Mesendoderm (in vitro differentiated cells): ENCODE measurements at regions not wholly inside any gene's neighbourhood (a gene's known extent, or its start where the extent isn't known, plus 50 kb on each side); places are given as distances from the start of the nearest gene placed in this dataset.

Source experiments
- DNase-seq: peaks from one replicate; pipeline ENCODE4 v3.0.0; 2013
- H2AK5ac ChIP-seq: 2 replicates; pipeline ENCODE4 v1.6.1; 2013; ENCODE audit warnings: low read length, inconsistent platforms
- H2BK120ac ChIP-seq: 2 replicates; pipeline ENCODE4 v1.6.1; 2013; ENCODE audit warnings: low read depth, mild to moderate bottlenecking, low read length, moderate library complexity, mixed read lengths
- H2BK15ac ChIP-seq: replicated peaks from 2 replicates; pipeline ENCODE4 v1.6.1; 2013; ENCODE audit warnings: low read depth, mild to moderate bottlenecking, moderate library complexity
- H2BK5ac ChIP-seq: 2 replicates; pipeline ENCODE4 v1.6.1; 2013; ENCODE audit warnings: low read length, inconsistent platforms
- H3K18ac ChIP-seq: 2 replicates; pipeline ENCODE4 v1.6.1; 2013; ENCODE audit warnings: mild to moderate bottlenecking, low read length, mixed read lengths
- H3K23ac ChIP-seq: one replicate; pipeline ENCODE4 v1.6.1; 2013; ENCODE audit warnings: low read length
- H3K27ac ChIP-seq: 2 replicates; pipeline ENCODE4 v1.5.1; 2013; ENCODE audit warnings: low read depth, mild to moderate bottlenecking, inconsistent platforms, low read length, moderate library complexity
- H3K27me3 ChIP-seq: 2 replicates; pipeline ENCODE4 v1.6.1; 2013; ENCODE audit warnings: low read length, control low read depth, mild to moderate bottlenecking, inconsistent platforms; ENCODE audit not compliant: insufficient read depth, poor library complexity
- H3K36me3 ChIP-seq: 2 replicates; pipeline ENCODE4 v1.6.1; 2013; ENCODE audit warnings: low read length, inconsistent platforms; ENCODE audit not compliant: control insufficient read depth, insufficient read depth
- H3K4ac ChIP-seq: one replicate; pipeline ENCODE4 v1.6.1; 2013; ENCODE audit warnings: low read depth, mild to moderate bottlenecking, low read length, moderate library complexity
- H3K4me1 ChIP-seq: 2 replicates; pipeline ENCODE4 v1.6.1; 2013; ENCODE audit warnings: low read depth, low read length, inconsistent platforms; ENCODE audit not compliant: control insufficient read depth
- H3K4me2 ChIP-seq: 2 replicates; pipeline ENCODE4 v1.6.1; 2013; ENCODE audit warnings: low read length
- H3K4me3 ChIP-seq: 2 replicates; pipeline ENCODE4 v1.5.1; 2013; ENCODE audit warnings: mild to moderate bottlenecking, low read length
- H3K56ac ChIP-seq: one replicate; pipeline ENCODE4 v1.6.1; 2013; ENCODE audit warnings: low read length
- H3K79me1 ChIP-seq: 2 replicates; pipeline ENCODE4 v1.6.1; 2013; ENCODE audit warnings: low read length, inconsistent platforms
- H3K79me2 ChIP-seq: 2 replicates; pipeline ENCODE4 v1.6.1; 2013; ENCODE audit warnings: mild to moderate bottlenecking, low read length; ENCODE audit not compliant: control insufficient read depth, insufficient read depth
- H3K9ac ChIP-seq: 2 replicates; pipeline ENCODE4 v1.6.1; 2013; ENCODE audit warnings: low read length, inconsistent platforms
- H4K5ac ChIP-seq: one replicate; pipeline ENCODE4 v1.6.1; 2013; ENCODE audit warnings: low read length
- H4K8ac ChIP-seq: one replicate; pipeline ENCODE4 v1.6.1; 2013; ENCODE audit warnings: low read depth, mild to moderate bottlenecking, control low read depth, low read length, moderate library complexity
- WGBS: extraction: QIAGEN DNeasy Blood & Tissue Kit; methylation state at CpG from one replicate; pipeline ENCODE4 v1.1.7; 2013; ENCODE audit warnings: low lambda C conversion rate, missing lambda C conversion rate; ENCODE audit not compliant: insufficient coverage; ENCODE audit errors: extremely low coverage; 5-methylcytosine and 5-hydroxymethylcytosine counted together

GRCh38 chr15:24733659-24734058 is 58.1 kb downstream of the NPAP1 start:
- H3K27me3 ChIP-seq, result no peaks in the 10 kb centered on the region
- H3K4me3 ChIP-seq, result no peak overlapping the region
- H3K79me1 ChIP-seq, result no peaks in the 10 kb centered on the region
- no peaks in the 10 kb centered on the region for H3K36me3 ChIP-seq
- DNase-seq, result no peak
- no CpG with 5 or more reads among the region's 2 CpGs for WGBS
- H2AK5ac ChIP-seq, result no peak overlapping the region
- H3K27ac ChIP-seq, result no peak overlapping the region
- no peaks in the 10 kb centered on the region for H3K79me2 ChIP-seq
- no peak overlapping the region for H3K18ac ChIP-seq
- H3K9ac ChIP-seq, result no peak overlapping the region
- no peak overlapping the region for H2BK120ac ChIP-seq
- no peak overlapping the region for H3K23ac ChIP-seq
- no peak overlapping the region for H4K8ac ChIP-seq
- no peak overlapping the region for H3K4ac ChIP-seq
- no peak overlapping the region for H2BK15ac ChIP-seq
- no peak overlapping the region for H2BK5ac ChIP-seq
- no peak overlapping the region for H3K56ac ChIP-seq
- H4K5ac ChIP-seq, result no peak overlapping the region
- H3K4me2 ChIP-seq, result no peak overlapping the region
- no peaks in the 10 kb centered on the region for H3K4me1 ChIP-seq

GRCh38 chr15:24734396-24734795 is 58.8 kb downstream of the NPAP1 start:
- no peaks in the 10 kb centered on the region for H3K79me2 ChIP-seq
- no peak overlapping the region for H3K18ac ChIP-seq
- H2BK120ac ChIP-seq, result no peak overlapping the region
- WGBS, result no CpG with 5 or more reads among the region's 1 CpG
- H2AK5ac ChIP-seq, result no peak overlapping the region
- no peak overlapping the region for H3K27ac ChIP-seq
- no peak overlapping the region for H2BK15ac ChIP-seq
- H3K4me1 ChIP-seq, result no peaks in the 10 kb centered on the region
- no peaks in the 10 kb centered on the region for H3K27me3 ChIP-seq
- no peak overlapping the region for H4K8ac ChIP-seq
- H2BK5ac ChIP-seq, result no peak overlapping the region
- no peak overlapping the region for H4K5ac ChIP-seq
- H3K9ac ChIP-seq, result no peak overlapping the region
- no peak overlapping the region for H3K4ac ChIP-seq
- no peak overlapping the region for H3K56ac ChIP-seq
- H3K36me3 ChIP-seq, result no peaks in the 10 kb centered on the region
- no peak overlapping the region for H3K4me2 ChIP-seq
- no peak for DNase-seq
- H3K4me3 ChIP-seq, result no peak overlapping the region
- H3K79me1 ChIP-seq, result no peaks in the 10 kb centered on the region
- no peak overlapping the region for H3K23ac ChIP-seq

GRCh38 chr15:24745290-24745689 is 69.7 kb downstream of the NPAP1 start:
- H3K4me1 ChIP-seq, result no peaks in the 10 kb centered on the region
- no peak overlapping the region for H3K56ac ChIP-seq
- no peak overlapping the region for H2BK120ac ChIP-seq
- no peak overlapping the region for H3K27ac ChIP-seq
- H3K4ac ChIP-seq, result no peak overlapping the region
- H3K79me2 ChIP-seq, result no peaks in the 10 kb centered on the region
- no peak overlapping the region for H3K9ac ChIP-seq
- no peak overlapping the region for H4K8ac ChIP-seq
- H3K36me3 ChIP-seq, result no peaks in the 10 kb centered on the region
- H2BK15ac ChIP-seq, result no peak overlapping the region
- no peak overlapping the region for H3K18ac ChIP-seq
- no peaks in the 10 kb centered on the region for H3K79me1 ChIP-seq
- no peak overlapping the region for H2BK5ac ChIP-seq
- peak; percentile 28 for DNase-seq
- no peak overlapping the region for H3K4me3 ChIP-seq
- H3K4me2 ChIP-seq, result no peak overlapping the region
- H3K23ac ChIP-seq, result no peak overlapping the region
- no peak overlapping the region for H4K5ac ChIP-seq
- H3K27me3 ChIP-seq, result no peaks in the 10 kb centered on the region
- no peak overlapping the region for H2AK5ac ChIP-seq

GRCh38 chr15:24746094-24746493 is 70.5 kb downstream of the NPAP1 start:
- Histone ChIP-seq H4K5ac (no peak overlapping the region), H2BK120ac (no peak overlapping the region), H3K36me3 (no peaks in the 10 kb centered on the region), H3K79me2 (no peaks in the 10 kb centered on the region), H3K4me1 (no peaks in the 10 kb centered on the region), H3K27me3 (no peaks in the 10 kb centered on the region), H2AK5ac (no peak overlapping the region), H3K23ac (no peak overlapping the region), H3K79me1 (no peaks in the 10 kb centered on the region), H3K27ac (no peak overlapping the region), H3K4me3 (no peak overlapping the region), H2BK15ac (no peak overlapping the region), H4K8ac (no peak overlapping the region), H3K9ac (no peak overlapping the region), H2BK5ac (no peak overlapping the region), H3K4me2 (no peak overlapping the region), H3K18ac (no peak overlapping the region), H3K56ac (no peak overlapping the region), H3K4ac (no peak overlapping the region)
- DNase-seq, result no peak

GRCh38 chr15:24747376-24747775 is 71.8 kb downstream of the NPAP1 start:
- H4K5ac ChIP-seq, result no peak overlapping the region
- no peak overlapping the region for H3K4me2 ChIP-seq
- WGBS, result no CpG with 5 or more reads among the region's 10 CpGs
- no peak overlapping the region for H2BK5ac ChIP-seq
- H3K18ac ChIP-seq, result no peak overlapping the region
- no peaks in the 10 kb centered on the region for H3K27me3 ChIP-seq
- H3K23ac ChIP-seq, result no peak overlapping the region
- no peak overlapping the region for H2BK15ac ChIP-seq
- H3K4ac ChIP-seq, result no peak overlapping the region
- no peak overlapping the region for H3K27ac ChIP-seq
- H3K4me1 ChIP-seq, result no peaks in the 10 kb centered on the region
- no peak overlapping the region for H3K9ac ChIP-seq
- H3K4me3 ChIP-seq, result no peak overlapping the region
- no peaks in the 10 kb centered on the region for H3K79me1 ChIP-seq
- no peak overlapping the region for H2BK120ac ChIP-seq
- no peaks in the 10 kb centered on the region for H3K79me2 ChIP-seq
- H4K8ac ChIP-seq, result no peak overlapping the region
- H3K36me3 ChIP-seq, result no peaks in the 10 kb centered on the region
- DNase-seq, result no peak
- H2AK5ac ChIP-seq, result no peak overlapping the region
- H3K56ac ChIP-seq, result no peak overlapping the region

- no peak overlapping the region for H3K56ac ChIP-seq
- no peaks in the 10 kb centered on the region for H3K36me3 ChIP-seq
- no CpG with 5 or more reads among the region's 4 CpGs for WGBS
These were observed 73.4 kb downstream of the NPAP1 start for GRCh38 chr15:24748812-24749439.

More at GRCh38 chr15:24748812-24749439, 73.4 kb downstream of the NPAP1 start:
- Histone ChIP-seq H2AK5ac (no peak overlapping the region), H3K23ac (no peak overlapping the region), H3K79me2 (no peaks in the 10 kb centered on the region), H2BK15ac (no peak overlapping the region), H3K9ac (no peak overlapping the region), H2BK120ac (no peak overlapping the region), H3K4me2 (no peak overlapping the region), H2BK5ac (no peak overlapping the region), H3K27ac (no peak overlapping the region), H3K79me1 (no peaks in the 10 kb centered on the region), H3K4me1 (no peaks in the 10 kb centered on the region), H3K4ac (no peak overlapping the region), H3K27me3 (no peaks in the 10 kb centered on the region), H4K5ac (no peak overlapping the region), H4K8ac (no peak overlapping the region), H3K18ac (no peak overlapping the region), H3K4me3 (no peak overlapping the region)
- no peak for DNase-seq
